Breast epithelium (tissue), 3 donors: ENCODE measurements at regions not wholly inside any gene's neighbourhood (a gene's known extent, or its start where the extent isn't known, plus 50 kb on each side); places are given as distances from the start of the nearest gene placed in this dataset.

Experiments
- POLR2A ChIP-seq: fragments of 450-650 bp; IDR thresholded peaks from one replicate; pipeline ENCODE4 v1.6.1; 2016; ENCODE audit warnings: antibody characterized with exemption, mild to moderate bottlenecking, moderate library complexity
- POLR2AphosphoS5 ChIP-seq, 3 donors: sonication (generic); formaldehyde crosslinking; IDR thresholded peaks; one replicate each; pipeline ENCODE4 v1.6.1; 2017; ENCODE audit warnings: antibody characterized with exemption in 3 of 3
- TF ChIP-seq, protein P1 (sequence below), 3 donors: fragments of 450-650 bp; IDR thresholded peaks; one replicate each; pipeline ENCODE4 v1.5.1; 2016 to 2017; ENCODE audit warnings: antibody characterized with exemption in 3 of 3, mild to moderate bottlenecking in 3 of 3, moderate library complexity in 3 of 3

DNA sequence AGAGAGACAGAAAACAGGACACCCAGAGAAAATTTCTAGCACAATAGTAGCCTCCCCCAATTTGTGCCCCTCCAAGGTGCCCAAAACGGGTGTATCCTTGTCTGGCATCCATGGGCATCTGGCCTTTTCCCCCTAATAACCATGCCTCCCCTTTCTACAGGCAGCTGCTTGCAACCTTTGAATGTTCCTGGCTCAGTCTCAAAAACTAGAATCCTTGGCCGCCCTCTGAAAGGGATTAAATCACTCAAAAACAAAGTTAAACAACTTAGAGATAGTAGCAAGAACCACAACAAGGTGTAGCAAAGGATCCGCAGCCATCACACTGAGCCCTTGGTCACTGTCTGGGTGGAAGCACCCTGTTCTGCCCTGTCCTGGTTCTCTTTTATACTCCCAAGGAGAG, 105.6 kb downstream of the MN1 start:
- TF ChIP-seq, protein P1, sequence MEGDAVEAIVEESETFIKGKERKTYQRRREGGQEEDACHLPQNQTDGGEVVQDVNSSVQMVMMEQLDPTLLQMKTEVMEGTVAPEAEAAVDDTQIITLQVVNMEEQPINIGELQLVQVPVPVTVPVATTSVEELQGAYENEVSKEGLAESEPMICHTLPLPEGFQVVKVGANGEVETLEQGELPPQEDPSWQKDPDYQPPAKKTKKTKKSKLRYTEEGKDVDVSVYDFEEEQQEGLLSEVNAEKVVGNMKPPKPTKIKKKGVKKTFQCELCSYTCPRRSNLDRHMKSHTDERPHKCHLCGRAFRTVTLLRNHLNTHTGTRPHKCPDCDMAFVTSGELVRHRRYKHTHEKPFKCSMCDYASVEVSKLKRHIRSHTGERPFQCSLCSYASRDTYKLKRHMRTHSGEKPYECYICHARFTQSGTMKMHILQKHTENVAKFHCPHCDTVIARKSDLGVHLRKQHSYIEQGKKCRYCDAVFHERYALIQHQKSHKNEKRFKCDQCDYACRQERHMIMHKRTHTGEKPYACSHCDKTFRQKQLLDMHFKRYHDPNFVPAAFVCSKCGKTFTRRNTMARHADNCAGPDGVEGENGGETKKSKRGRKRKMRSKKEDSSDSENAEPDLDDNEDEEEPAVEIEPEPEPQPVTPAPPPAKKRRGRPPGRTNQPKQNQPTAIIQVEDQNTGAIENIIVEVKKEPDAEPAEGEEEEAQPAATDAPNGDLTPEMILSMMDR (IDR thresholded peaks at IDR 0.05): no peak
- TF ChIP-seq POLR2A: no peak
- TF ChIP-seq POLR2AphosphoS5 (IDR thresholded peaks at IDR 0.05): no peak
